ENCODE measurements at regions not wholly inside any gene's neighbourhood (a gene's known extent, or its start where the extent isn't known, plus 50 kb on each side); places are given as distances from the start of the nearest gene placed in this dataset.

GRCh38 chr21:38179511-38179910, 77.3 kb upstream of the KCNJ15 start:
- TF ChIP-seq ZFX (IDR thresholded peaks at IDR 0.05; ENCODE audit: borderline replicate concordance), result no peak
- TF ChIP-seq, protein P1, sequence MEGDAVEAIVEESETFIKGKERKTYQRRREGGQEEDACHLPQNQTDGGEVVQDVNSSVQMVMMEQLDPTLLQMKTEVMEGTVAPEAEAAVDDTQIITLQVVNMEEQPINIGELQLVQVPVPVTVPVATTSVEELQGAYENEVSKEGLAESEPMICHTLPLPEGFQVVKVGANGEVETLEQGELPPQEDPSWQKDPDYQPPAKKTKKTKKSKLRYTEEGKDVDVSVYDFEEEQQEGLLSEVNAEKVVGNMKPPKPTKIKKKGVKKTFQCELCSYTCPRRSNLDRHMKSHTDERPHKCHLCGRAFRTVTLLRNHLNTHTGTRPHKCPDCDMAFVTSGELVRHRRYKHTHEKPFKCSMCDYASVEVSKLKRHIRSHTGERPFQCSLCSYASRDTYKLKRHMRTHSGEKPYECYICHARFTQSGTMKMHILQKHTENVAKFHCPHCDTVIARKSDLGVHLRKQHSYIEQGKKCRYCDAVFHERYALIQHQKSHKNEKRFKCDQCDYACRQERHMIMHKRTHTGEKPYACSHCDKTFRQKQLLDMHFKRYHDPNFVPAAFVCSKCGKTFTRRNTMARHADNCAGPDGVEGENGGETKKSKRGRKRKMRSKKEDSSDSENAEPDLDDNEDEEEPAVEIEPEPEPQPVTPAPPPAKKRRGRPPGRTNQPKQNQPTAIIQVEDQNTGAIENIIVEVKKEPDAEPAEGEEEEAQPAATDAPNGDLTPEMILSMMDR (IDR thresholded peaks at IDR 0.05), result no peak
- H3K27ac ChIP-seq, result no peak overlapping the region

DNA sequence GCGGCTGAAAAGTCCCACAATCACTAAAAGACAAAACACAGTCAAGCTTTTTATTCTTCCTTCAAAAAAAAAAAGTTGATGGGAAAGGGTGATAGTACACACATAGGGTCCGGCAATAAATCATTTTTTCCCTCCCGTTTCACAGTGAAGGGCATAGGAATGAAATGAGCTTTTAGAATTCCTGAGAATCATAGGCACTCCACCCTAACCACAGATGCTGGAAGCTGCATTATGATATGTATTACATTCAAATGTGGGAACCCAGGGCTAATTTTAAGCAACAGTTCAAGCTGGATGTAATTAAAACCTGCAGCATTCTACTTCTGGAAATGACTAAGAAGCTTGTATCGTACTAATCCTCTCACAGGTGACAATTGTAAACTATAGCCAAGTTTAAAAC, 75.7 kb upstream of the KCNJ15 start:
- no peak for TF ChIP-seq ZFX (IDR thresholded peaks at IDR 0.05; ENCODE audit: borderline replicate concordance)
- TF ChIP-seq, protein P1 (IDR thresholded peaks at IDR 0.05), result no peak
- no peak overlapping the region for H3K27ac ChIP-seq

DNA sequence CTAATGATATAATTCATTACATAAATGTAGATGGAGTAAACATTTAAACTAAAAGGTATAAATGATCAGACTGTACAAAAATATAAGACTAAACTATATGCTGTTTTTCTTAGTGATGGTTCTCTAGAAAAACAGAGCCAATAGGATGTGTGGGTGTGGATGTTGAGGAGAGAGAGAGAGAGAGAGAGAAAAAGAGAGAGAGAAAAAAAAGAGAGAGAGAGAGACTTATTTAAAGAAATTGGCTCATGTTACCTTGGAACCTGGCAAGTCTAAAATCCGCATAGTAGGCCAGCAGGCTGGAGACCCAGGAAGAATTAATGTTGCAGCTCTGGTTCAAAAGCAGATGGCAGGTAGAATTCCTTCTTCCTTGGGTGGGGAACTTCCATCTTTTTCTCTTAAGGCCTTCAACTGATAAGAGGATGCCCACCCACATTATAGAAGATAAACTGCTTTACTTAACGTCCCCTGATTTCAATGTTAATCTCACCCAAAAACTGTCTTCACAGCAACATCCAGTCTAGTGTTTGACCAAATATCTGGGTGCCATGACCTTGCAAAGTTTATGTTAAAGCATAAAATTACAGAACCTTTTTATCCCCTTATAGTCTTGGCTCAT, 74.3 kb upstream of the KCNJ15 start:
- H3K27ac ChIP-seq, result no peak overlapping the region
- TF ChIP-seq ZFX (IDR thresholded peaks at IDR 0.05; ENCODE audit: borderline replicate concordance), result no peak
- TF ChIP-seq, protein P1 (IDR thresholded peaks at IDR 0.05), result no peak

DNA sequence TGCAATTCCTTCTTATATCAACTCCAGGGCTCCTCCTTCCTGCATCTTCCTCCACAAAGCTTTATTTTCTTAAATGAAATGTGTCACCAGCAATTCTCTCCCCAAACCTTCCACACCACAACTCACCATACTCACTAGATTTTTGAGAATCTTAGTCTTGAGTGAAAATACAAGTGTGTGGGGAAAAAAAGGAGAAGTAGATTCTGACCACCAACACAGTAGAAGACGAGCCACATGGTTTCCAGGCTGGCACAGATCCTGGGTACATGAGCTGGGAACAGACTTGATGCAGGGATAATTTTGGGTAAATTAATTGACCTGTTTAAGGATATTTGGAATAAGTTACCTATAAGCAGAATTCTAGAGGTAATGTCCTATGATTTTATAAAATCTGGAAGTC, 72.8 kb upstream of the KCNJ15 start:
- no peak overlapping the region for H3K27ac ChIP-seq
- no peak for TF ChIP-seq ZFX (IDR thresholded peaks at IDR 0.05; ENCODE audit: borderline replicate concordance)
- TF ChIP-seq, protein P1 (IDR thresholded peaks at IDR 0.05), result no peak

GRCh38 chr21:38186661-38187270, 70.0 kb upstream of the KCNJ15 start:
- H3K27ac ChIP-seq, result no peak overlapping the region
- TF ChIP-seq, protein P1 (IDR thresholded peaks at IDR 0.05), result no peak
- TF ChIP-seq ZFX (IDR thresholded peaks at IDR 0.05; ENCODE audit: borderline replicate concordance), result no peak

DNA sequence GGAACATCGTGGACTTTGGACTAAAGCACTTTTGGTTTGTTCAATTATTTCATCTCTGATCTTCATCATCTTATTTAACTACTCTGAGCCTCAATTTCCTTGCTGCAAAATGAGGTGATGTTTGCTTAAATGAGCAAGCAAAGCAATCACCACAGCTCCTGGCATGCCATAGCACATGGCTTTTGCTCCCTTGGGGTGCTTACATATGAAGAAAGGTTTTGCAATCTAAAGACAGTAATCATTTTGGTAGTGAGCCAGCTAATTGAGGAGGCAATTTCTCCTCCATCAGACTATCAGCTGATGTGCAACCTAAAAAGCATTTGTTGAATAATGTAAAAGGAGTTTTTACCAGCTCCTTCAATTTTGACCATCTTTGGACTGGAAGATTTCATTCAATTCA, 68.8 kb upstream of the KCNJ15 start:
- no peak overlapping the region for H3K27ac ChIP-seq
- no peak for TF ChIP-seq ZFX (IDR thresholded peaks at IDR 0.05; ENCODE audit: borderline replicate concordance)
- TF ChIP-seq, protein P1 (IDR thresholded peaks at IDR 0.05), result no peak

DNA sequence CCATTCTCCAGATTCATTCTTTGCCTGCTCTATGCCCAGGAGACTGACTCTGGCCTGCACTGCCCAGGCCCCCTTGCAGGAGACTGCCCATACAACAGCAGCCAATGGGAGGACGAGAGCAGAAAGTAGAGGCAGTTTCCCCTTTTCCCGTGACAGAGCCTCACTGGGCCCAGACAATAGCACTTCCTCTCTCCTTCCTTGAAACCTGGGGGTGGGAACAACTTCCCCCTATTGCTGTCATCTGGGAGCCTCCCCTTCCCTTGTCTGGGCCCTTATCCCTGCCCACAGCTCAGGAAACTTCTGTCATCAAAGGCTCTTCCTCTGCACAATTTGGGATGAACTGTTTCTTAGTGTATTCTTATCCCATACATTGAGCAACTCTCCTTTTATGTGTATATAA, 60.8 kb upstream of the KCNJ15 start:
- TF ChIP-seq, protein P1 (IDR thresholded peaks at IDR 0.05), result no peak
- TF ChIP-seq ZFX (IDR thresholded peaks at IDR 0.05; ENCODE audit: borderline replicate concordance), result no peak
- H3K27ac ChIP-seq, result no peak overlapping the region

Measured in 22Rv1 (cell line).